D341Med (cell line): ENCODE measurements at regions not wholly inside any gene's neighbourhood (a gene's known extent, or its start where the extent isn't known, plus 50 kb on each side); places are given as distances from the start of the nearest gene placed in this dataset.

Source experiments
- DNase-seq: peaks from one replicate; pipeline ENCODE4 v3.0.0; 2012; ENCODE audit warnings: low spot score

- DNase-seq, result no peak
Observed at GRCh38 chr6:163695414-163695864, 280.9 kb downstream of the QKI start.

- DNase-seq, result no peak
Observed at GRCh38 chr6:163694988-163695398, 280.5 kb downstream of the QKI start.

GRCh38 chr6:163694072-163694471, 279.6 kb downstream of the QKI start:
- no peak for DNase-seq

GRCh38 chr6:163691049-163691448, 276.5 kb downstream of the QKI start:
- DNase-seq, result no peak

- DNase-seq, result no peak
Observed at GRCh38 chr6:163688739-163689362, 274.3 kb downstream of the QKI start.

GRCh38 chr6:163687075-163687474, 272.6 kb downstream of the QKI start:
- DNase-seq, result no peak

- no peak for DNase-seq
Observed at GRCh38 chr6:163686301-163686700, 271.8 kb downstream of the QKI start.

GRCh38 chr6:163683105-163683622, 268.6 kb downstream of the QKI start:
- no peak for DNase-seq

- no peak for DNase-seq
Observed at GRCh38 chr6:163679753-163680152, 265.2 kb downstream of the QKI start.

GRCh38 chr6:163679012-163679660, 264.6 kb downstream of the QKI start:
- no peak for DNase-seq

GRCh38 chr6:163675611-163676010, 261.1 kb downstream of the QKI start:
- no peak for DNase-seq

GRCh38 chr6:163672710-163673109, 258.2 kb downstream of the QKI start:
- DNase-seq, result no peak

- DNase-seq, result no peak
Observed at GRCh38 chr6:163671791-163672190, 257.3 kb downstream of the QKI start.

- no peak for DNase-seq
Observed at GRCh38 chr6:163671355-163671754, 256.8 kb downstream of the QKI start.

- DNase-seq, result peak; percentile 69
Observed at GRCh38 chr6:163670336-163670735, 255.8 kb downstream of the QKI start.

- DNase-seq, result no peak
Observed at GRCh38 chr6:163668061-163668426, 253.5 kb downstream of the QKI start.

GRCh38 chr6:163667372-163668060, 253.0 kb downstream of the QKI start:
- DNase-seq, result no peak

- no peak for DNase-seq
Observed at GRCh38 chr6:163665464-163665863, 250.9 kb downstream of the QKI start.

GRCh38 chr6:163663575-163663974, 249.1 kb downstream of the QKI start:
- DNase-seq, result no peak

GRCh38 chr6:163662604-163663225, 248.2 kb downstream of the QKI start:
- DNase-seq, result no peak

GRCh38 chr6:163661272-163661671, 246.8 kb downstream of the QKI start:
- no peak for DNase-seq

- no peak for DNase-seq
Observed at GRCh38 chr6:163659803-163660202, 245.3 kb downstream of the QKI start.
